HG02759 (cell line): ENCODE measurements at regions not wholly inside any gene's neighbourhood (a gene's known extent, or its start where the extent isn't known, plus 50 kb on each side); places are given as distances from the start of the nearest gene placed in this dataset.
"Not testable (repeated sequence)": the region's sequence is repeated elsewhere in the genome, so short reads cannot be mapped to it uniquely, and the experiment has no call there.

Experiments
- ATAC-seq: cut with Tn5 transposase; IDR thresholded peaks from one replicate; pipeline ENCODE4 v1.9.1; 2021; ENCODE audit warnings: mild to moderate bottlenecking, moderate library complexity; ENCODE audit not compliant: unreplicated experiment

DNA sequence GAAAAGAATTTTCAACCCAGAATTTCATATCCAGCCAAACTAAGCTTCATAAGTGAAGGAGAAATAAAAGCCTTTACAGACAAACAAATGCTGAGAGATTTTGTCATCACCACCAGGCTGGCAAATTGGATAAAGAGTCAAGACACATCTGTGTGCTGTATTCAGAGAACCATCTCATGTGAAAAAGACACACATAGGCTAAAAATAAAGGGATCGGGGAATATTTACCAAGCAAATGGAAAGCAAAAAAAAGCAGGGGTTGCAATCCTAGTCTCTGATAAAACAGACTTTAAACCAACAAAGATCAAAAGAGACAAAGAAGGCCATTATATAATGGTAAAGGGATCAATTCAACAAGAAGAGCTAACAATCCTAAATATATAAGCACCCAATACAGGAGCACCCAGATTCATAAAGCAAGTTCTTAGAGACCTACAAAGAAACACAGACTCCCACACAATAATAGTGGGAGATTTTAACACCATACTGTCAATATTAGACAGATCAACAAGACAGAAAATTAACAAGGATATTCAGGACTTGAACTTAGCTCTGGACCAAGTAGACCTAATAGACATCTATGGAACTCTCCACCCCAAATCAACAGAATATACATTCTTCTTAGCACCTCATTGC, 55.9 kb upstream of the ACSM6 start:
- ATAC-seq, result not testable (repeated sequence)

DNA sequence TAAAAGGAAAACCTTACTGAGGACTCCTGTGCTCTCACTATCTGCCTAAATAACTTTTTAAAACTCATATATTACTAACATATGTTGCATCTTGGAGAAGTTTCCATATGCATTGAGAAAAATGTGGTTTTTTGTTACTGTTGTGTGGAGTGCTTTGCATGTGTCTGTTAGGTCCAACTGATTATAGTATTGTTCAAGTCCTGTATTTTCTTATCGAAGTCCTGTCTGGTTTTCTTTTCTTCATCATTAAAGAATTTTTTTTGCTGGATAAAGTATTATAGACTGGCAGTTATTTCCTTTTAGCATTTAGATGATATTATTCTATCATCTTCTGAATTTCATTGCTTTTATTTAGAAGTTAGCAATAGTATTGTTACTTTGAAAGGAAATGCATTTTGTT, 59.5 kb upstream of the ACSM6 start:
- ATAC-seq, result no peak

GRCh38 chr10:95133997-95134396, 60.0 kb upstream of the ACSM6 start:
- ATAC-seq, result no peak

GRCh38 chr10:95133016-95133752, 60.9 kb upstream of the ACSM6 start:
- peak; percentile 95 for ATAC-seq

- not testable (repeated sequence) for ATAC-seq
Observed at GRCh38 chr10:95130429-95130828, 61.1 kb upstream of the CYP2C8 start.

DNA sequence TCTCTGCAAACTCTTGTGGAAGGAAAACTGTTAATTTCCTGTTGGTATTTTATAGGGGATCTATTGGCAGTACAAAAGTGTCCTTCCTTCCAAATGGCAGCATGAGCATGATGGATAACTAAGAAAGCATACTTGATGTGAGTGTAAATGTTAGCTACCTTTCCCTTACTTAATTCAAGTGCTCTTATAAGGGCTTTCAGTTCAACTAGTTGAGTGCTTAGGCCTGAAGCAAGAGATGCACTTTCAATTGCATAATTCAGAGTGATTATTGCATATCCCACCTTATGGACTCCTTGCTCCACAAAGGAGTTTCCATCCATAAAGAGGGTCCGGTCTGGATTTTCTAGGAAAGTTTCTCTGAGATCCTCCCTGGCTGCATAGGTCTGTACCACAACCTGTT, 56.3 kb upstream of the CYP2C8 start:
- ATAC-seq, result no peak

DNA sequence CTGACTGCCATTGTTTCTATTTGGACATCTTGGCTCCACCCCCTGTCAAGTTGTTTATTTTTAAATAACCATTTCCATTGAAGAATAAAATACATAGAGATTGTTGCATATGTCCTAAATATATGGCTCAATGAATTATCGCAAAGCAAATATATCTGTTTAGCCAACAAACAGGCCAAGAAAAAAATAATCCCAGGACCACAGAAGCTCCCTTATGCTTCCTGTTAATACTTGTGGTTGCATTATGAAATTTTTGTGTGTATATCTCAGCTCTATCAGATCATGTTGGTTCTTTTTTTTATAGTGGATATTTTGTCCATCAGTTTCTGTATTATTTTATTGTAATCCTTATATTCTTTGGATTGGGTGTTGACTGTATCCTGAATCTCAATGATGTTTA, 53.4 kb upstream of the CYP2C8 start:
- ATAC-seq, result no peak

DNA sequence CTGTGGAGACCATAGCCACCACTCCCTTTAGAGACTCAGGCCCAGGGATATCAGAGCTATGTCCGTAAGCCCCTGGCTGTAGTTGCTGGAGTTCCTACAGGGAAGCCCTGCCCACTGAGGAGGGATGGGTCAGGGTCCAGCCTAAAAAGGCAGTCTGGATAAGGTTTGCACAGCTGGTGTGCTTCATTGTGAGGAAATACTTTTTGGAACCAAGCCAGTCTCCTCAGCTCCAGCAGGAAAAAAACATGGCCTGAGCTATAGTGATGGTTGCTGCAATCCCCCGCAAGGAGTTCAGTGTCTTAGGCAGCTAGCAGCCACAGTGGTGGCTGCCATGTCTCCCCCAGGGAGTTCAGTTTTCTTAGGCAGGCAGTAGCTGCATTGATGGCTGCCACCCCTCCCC, 52.6 kb upstream of the CYP2C8 start:
- ATAC-seq, result no peak
